OCI-LY3 (cell line): ENCODE measurements at regions not wholly inside any gene's neighbourhood (a gene's known extent, or its start where the extent isn't known, plus 50 kb on each side); places are given as distances from the start of the nearest gene placed in this dataset.

Experiments
- EZH2phosphoT487 ChIP-seq: fragments of 200-600 bp; shearing (Covaris generic); IDR thresholded peaks from 2 replicates; pipeline ENCODE4 v1.6.1; 2018; ENCODE audit warnings: antibody characterized with exemption, mixed run types, low read depth
- TF ChIP-seq, protein P1 (sequence below): fragments of 200-600, 300-600 bp; sonication (generic); IDR thresholded peaks from 2 replicates; pipeline ENCODE4 v1.5.1; 2014; ENCODE audit warnings: antibody characterized with exemption, low read length, low read depth

DNA sequence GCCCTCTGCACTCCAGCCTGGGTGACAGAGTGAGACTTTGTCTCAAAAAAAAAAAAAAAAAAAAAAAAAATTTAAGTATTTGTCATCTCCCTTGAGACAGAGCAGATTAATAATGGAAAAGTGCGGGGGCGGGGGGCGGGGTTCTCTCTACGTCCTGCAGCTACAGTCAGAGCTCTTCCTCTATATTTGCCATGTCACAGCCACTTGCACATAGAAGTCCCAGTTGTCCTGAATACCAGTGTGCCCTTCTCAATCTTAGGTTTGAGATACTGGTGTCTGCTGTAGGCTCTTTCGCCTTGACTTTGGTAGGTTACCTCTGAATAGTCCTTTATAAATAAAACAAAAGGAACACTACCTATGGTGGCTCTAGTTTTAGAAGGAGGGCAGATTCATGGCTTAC is 237.8 kb upstream of the PGRMC2 start:
- TF ChIP-seq, protein P1, sequence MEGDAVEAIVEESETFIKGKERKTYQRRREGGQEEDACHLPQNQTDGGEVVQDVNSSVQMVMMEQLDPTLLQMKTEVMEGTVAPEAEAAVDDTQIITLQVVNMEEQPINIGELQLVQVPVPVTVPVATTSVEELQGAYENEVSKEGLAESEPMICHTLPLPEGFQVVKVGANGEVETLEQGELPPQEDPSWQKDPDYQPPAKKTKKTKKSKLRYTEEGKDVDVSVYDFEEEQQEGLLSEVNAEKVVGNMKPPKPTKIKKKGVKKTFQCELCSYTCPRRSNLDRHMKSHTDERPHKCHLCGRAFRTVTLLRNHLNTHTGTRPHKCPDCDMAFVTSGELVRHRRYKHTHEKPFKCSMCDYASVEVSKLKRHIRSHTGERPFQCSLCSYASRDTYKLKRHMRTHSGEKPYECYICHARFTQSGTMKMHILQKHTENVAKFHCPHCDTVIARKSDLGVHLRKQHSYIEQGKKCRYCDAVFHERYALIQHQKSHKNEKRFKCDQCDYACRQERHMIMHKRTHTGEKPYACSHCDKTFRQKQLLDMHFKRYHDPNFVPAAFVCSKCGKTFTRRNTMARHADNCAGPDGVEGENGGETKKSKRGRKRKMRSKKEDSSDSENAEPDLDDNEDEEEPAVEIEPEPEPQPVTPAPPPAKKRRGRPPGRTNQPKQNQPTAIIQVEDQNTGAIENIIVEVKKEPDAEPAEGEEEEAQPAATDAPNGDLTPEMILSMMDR, result no peak
- no peak for TF ChIP-seq EZH2phosphoT487
